H1 (cell line): ENCODE measurements at regions not wholly inside any gene's neighbourhood (a gene's known extent, or its start where the extent isn't known, plus 50 kb on each side); places are given as distances from the start of the nearest gene placed in this dataset.

Experiments
- ATF3 ChIP-seq: IDR thresholded peaks from 2 replicates; pipeline ENCODE4 v1.6.1; 2011; ENCODE audit warnings: low read depth, mild to moderate bottlenecking, low read length; ENCODE audit not compliant: insufficient read depth
- CHD7 ChIP-seq: fragments of 300-600 bp; sonication (generic); IDR thresholded peaks from 2 replicates; pipeline ENCODE4 v1.7.1; 2012; ENCODE audit warnings: low read length, moderate library complexity, mild to moderate bottlenecking, inconsistent platforms; ENCODE audit not compliant: insufficient replicate concordance
- EP300 ChIP-seq, 2 experiments: IDR thresholded peaks; 1 replicate in 1 of 2; 2 replicates in 1 of 2; pipeline ENCODE4 v1.6.1; 2011 to 2012; ENCODE audit warnings: low read depth in 2 of 2, low read length in 2 of 2, mild to moderate bottlenecking in 2 of 2, borderline replicate concordance in 1 of 2, inconsistent platforms in 1 of 2, moderate library complexity in 1 of 2
- JUN ChIP-seq: IDR thresholded peaks from 2 replicates; pipeline ENCODE4 v1.6.1; 2011; ENCODE audit warnings: low read depth, mild to moderate bottlenecking, improper control_type of control experiment, low read length
- RBBP5 ChIP-seq: IDR thresholded peaks from 2 replicates; pipeline ENCODE4 v1.7.1; 2012; ENCODE audit warnings: low read depth, mild to moderate bottlenecking, inconsistent platforms, low read length, moderate library complexity, borderline replicate concordance
- RFX5 ChIP-seq: IDR thresholded peaks from 2 replicates; pipeline ENCODE4 v1.6.1; 2011; ENCODE audit warnings: low read depth, low read length, improper control_type of control experiment, borderline replicate concordance
- SAP30 ChIP-seq: fragments of 300-600 bp; sonication (generic); IDR thresholded peaks from 2 replicates; pipeline ENCODE4 v1.7.1; 2012; ENCODE audit warnings: low read length, moderate library complexity, mild to moderate bottlenecking, inconsistent platforms; ENCODE audit not compliant: insufficient read depth, insufficient replicate concordance
- SIN3A ChIP-seq, 2 experiments: IDR thresholded peaks in 1 of 2; conservative IDR thresholded peaks in 1 of 2; 2 replicates each; pipeline ENCODE4 v1.6.1; 2011 to 2012; ENCODE audit warnings: low read length in 2 of 2, improper control_type of control experiment in 1 of 2, low read depth in 1 of 2, mild to moderate bottlenecking in 1 of 2
- SP1 ChIP-seq: IDR thresholded peaks from 2 replicates; pipeline ENCODE4 v1.6.1; 2011; ENCODE audit warnings: low read depth, low read length
- TAF7 ChIP-seq: optimal IDR thresholded peaks from 2 replicates; pipeline ENCODE3; 2011; ENCODE audit warnings: low read depth, mild to moderate bottlenecking, inconsistent platforms, low read length, moderate library complexity, borderline replicate concordance
- TCF12 ChIP-seq: IDR thresholded peaks from 2 replicates; pipeline ENCODE4 v1.6.1; 2011; ENCODE audit warnings: low read depth, mild to moderate bottlenecking, low read length

- TF ChIP-seq CHD7, result no peak
- TF ChIP-seq RFX5, result no peak
- TF ChIP-seq EP300 (IDR thresholded peaks at IDR 0.05; ENCODE audit: borderline replicate concordance in 1 of 2, low read depth in 2 of 2, low read length in 2 of 2), result no peak
- no peak for TF ChIP-seq TAF7
- no peak for TF ChIP-seq RBBP5
- TF ChIP-seq SP1, result no peak
- no peak for TF ChIP-seq SIN3A (conservative IDR thresholded peaks at IDR 0.05 in 1 of 2, IDR thresholded peaks at IDR 0.05 in 1 of 2; ENCODE audit: low read depth in 1 of 2, low read length in 2 of 2)
- no peak for TF ChIP-seq SAP30
- no peak for TF ChIP-seq TCF12
- no peak for TF ChIP-seq ATF3
- TF ChIP-seq JUN, result no peak
Measured at GRCh38 chr2:37790019-37790418, 118.6 kb upstream of the CDC42EP3 start (continued).
